DMS 273 (cell line): ENCODE measurements at regions not wholly inside any gene's neighbourhood (a gene's known extent, or its start where the extent isn't known, plus 50 kb on each side); places are given as distances from the start of the nearest gene placed in this dataset.
A peak's percentile ranks its signal among the peaks of the same experiment; 100 is the strongest.
"Not testable (repeated sequence)": the region's sequence is repeated elsewhere in the genome, so short reads cannot be mapped to it uniquely, and the experiment has no call there.

ENCODE experiments used
- DNase-seq: peaks from one replicate; lab custom pipeline; 2025; ENCODE audit not compliant: unreplicated experiment; lab: John Stamatoyannopoulos, UW

DNA sequence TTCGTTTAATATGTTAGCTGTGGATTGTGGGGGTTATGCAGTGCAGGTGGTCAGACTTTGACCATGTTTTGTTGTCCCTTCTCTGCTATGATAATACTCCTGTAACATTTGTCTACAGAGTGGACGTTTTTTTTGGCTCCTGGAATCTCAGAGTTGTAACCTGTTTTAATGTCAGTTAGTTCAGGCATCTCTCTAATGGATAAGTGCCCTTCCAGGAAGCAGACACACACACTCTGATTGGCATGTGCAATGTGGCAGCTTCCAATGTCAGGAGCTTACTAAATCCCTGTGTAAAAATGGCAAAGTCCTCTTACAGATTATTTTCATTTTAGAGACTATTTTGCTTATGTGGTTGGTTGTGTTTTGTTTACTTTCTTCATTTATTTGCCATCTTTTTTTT is 222.2 kb upstream of the ARPP21 start:
- DNase-seq: no peak

GRCh38 chr3:35422101-35422500 is 217.2 kb upstream of the ARPP21 start:
- no peak for DNase-seq

- peak; percentile 5 for DNase-seq
Observed at GRCh38 chr3:35422836-35423601, 216.3 kb upstream of the ARPP21 start.

DNA sequence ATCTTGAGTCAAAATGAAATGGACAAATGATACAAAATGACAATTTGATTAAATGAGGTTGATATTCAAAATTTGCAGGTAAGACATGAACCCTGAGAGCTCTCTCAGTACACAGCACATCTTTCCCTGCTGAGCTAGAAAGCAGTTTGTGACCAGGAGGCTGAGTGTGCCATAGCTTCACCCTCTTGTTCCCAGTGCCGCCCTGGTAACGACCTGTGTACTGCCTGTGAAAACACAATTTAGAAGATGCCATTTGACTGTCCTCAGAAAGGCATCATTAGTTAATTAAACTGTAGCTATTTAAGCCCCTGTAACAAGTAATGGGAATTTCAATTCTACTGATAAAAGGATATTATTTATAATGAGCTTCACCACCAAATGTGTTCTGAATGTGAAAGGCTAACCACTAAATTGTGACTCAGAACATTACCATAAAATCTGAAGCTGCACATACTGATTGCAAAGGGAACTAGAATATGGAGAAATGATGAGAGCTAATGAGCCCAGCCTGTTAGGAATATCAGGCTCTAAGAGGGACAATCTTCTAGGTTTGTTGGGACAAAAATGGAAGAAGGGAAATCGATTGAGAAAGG is 212.9 kb upstream of the ARPP21 start:
- DNase-seq: no peak

DNA sequence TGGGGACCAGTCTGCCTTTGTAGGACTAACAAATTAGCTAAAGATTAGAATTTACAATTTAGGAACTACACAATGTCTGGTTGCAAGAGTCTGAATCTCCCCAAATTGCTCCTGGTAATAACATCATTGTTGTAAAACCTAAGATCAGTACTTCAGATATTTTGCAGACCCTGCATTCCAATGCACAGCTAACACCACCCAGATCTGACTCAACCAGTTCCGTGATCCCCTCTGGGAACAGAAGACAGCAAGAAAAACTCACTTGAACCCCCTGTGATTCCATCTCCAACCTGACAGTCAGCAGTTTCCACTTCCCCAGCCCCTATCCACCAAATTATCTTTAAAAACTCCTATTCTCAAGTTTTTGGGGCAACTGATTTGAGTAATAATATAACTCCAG is 201.9 kb upstream of the ARPP21 start:
- DNase-seq: no peak

- no peak for DNase-seq
Observed at GRCh38 chr3:35438101-35438500, 201.2 kb upstream of the ARPP21 start.

- no peak for DNase-seq
Observed at GRCh38 chr3:35439663-35440062, 199.7 kb upstream of the ARPP21 start.

- no peak for DNase-seq
Observed at GRCh38 chr3:35440826-35441225, 198.5 kb upstream of the ARPP21 start.

DNA sequence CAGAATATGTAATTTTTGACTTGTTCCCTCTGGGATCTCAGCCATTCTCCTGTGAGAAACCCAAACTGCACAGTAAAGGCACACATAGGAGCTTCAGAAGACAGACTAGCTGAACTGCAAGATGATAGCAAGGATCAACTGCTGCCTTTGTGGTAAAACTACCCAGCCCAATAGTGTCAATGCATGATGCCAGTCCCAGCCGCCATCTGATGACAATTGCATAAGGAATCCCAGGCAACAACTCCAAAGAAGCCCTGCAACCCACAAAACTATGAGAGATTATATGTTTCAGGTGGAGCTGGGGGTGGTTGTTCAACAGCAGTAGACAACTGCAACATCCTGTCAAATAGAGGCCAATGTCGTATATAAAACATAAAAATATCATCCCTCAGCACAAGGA is 192.4 kb upstream of the ARPP21 start:
- DNase-seq: no peak

DNA sequence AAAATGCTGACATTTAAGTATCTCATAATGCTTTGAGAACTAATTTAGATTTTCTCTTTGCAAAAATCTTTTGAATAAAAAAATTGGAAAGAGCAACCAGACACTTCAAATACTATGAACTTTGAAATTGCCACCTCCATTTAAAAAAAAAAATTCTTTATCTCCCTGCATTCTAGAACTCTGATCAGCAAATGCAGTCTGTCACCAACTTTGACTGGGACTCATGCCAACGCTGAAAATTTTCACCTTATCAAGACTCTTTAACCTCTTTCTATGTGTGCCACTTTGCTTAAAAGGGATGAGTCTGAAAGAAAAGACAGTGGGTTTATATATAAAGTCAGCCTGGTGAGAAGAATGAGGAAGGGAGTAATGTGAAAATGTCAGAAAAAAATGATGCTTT is 191.2 kb upstream of the ARPP21 start:
- DNase-seq: peak; percentile 33

GRCh38 chr3:35448681-35449080 is 190.6 kb upstream of the ARPP21 start:
- DNase-seq: no peak

DNA sequence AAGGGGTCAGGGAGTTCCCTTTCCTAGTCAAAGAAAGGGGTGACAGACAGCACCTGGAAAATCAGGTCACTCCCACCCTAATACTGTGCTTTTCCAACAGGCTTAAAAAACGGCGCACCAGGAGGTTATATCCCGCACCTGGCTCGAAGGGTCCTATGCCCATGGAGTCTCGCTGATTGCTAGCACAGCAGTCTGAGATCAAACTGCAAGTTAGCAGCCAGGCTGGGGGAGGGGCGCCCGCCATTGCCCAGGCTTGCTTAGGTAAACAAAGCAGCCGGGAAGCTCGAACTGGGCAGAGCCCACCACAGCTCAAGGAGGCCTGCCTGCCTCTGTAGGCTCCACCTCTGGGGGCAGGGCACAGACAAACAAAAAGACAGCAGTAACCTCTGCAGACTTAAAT is 184.5 kb upstream of the ARPP21 start:
- not testable (repeated sequence) for DNase-seq

GRCh38 chr3:35473956-35474355 is 165.4 kb upstream of the ARPP21 start:
- DNase-seq: no peak

GRCh38 chr3:35482566-35482965 is 156.8 kb upstream of the ARPP21 start:
- not testable (repeated sequence) for DNase-seq

- no peak for DNase-seq
Observed at GRCh38 chr3:35483131-35483530, 156.2 kb upstream of the ARPP21 start.

- peak; percentile 4 for DNase-seq
Observed at GRCh38 chr3:35484929-35485530, 154.3 kb upstream of the ARPP21 start.

DNA sequence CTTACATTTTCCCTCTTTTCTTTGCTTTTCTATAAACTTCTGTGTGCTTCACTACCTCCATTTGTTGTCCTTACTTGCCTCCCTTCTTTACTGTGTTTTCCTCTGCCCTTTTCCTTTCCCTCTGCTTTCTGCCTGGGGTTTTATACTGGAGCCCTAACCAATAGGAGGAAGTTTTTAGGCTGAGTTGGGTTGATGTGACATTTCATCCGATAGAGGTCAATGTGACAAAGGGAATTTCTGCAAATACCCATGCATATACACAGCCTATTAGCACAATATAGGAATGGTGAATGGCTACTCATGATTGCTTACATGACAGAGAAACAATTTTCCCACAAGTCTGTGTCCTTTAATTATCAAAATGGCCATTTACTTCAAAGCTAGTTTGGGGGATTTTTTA is 153.0 kb upstream of the ARPP21 start:
- no peak for DNase-seq

- DNase-seq: no peak
Observed at GRCh38 chr3:35487376-35487775, 151.9 kb upstream of the ARPP21 start.

GRCh38 chr3:35488526-35488925 is 150.8 kb upstream of the ARPP21 start:
- DNase-seq: no peak

GRCh38 chr3:35492841-35493240 is 146.5 kb upstream of the ARPP21 start:
- no peak for DNase-seq

DNA sequence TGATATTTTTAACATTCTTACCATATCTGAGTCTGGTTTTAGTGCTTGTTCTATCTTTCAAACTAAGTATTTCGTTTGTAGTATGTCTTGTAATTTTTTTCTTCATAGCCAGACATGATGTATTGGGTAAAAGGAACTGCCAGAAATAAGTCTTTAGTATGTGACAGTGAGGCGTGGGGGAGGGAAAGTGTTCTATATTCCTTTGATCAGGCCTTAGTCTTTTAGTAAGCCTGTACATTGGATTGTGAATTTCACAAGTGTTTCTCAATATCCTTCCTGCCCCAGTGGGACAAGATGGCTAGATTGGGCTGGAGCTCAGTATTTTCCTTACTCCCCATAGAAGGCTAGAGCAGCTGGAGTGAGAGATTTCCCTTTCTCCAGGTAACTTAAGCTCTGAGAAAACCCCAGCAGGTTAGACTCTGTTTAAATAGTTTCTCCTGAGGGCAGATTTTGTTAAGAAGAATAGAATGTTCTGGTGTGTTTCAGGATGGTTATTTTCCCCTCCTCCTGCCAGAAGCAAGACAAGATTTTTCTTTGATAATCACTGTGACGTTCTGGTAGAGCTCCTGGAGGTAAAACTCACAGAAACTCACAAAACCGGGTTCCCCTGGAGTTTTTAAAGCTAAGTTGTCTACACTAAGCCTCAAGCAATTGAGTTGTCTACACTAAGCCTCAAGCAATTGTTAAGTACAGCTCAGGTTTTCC is 140.7 kb upstream of the ARPP21 start:
- no peak for DNase-seq
